Trophoblast cell (in vitro differentiated cells and primary cell): ENCODE measurements at regions not wholly inside any gene's neighbourhood (a gene's known extent, or its start where the extent isn't known, plus 50 kb on each side); places are given as distances from the start of the nearest gene placed in this dataset.

Experiments
- DNase-seq, 2 donors: peaks; one replicate each; pipeline ENCODE4 v3.0.0-alpha.2; 2016
- H2AFZ ChIP-seq: 2 replicates; pipeline ENCODE4 v1.6.1; 2013; ENCODE audit warnings: low read length, moderate library complexity, mild to moderate bottlenecking; ENCODE audit not compliant: insufficient read depth, poor library complexity
- H2AK5ac ChIP-seq: 2 replicates; pipeline ENCODE4 v1.6.1; 2013; ENCODE audit warnings: mild to moderate bottlenecking, low read length
- H2BK120ac ChIP-seq: 2 replicates; pipeline ENCODE4 v1.6.1; 2013; ENCODE audit warnings: low read length, mild to moderate bottlenecking, moderate library complexity; ENCODE audit not compliant: insufficient read depth, poor library complexity
- H2BK12ac ChIP-seq: 2 replicates; pipeline ENCODE4 v1.6.1; 2013; ENCODE audit warnings: mild to moderate bottlenecking, low read length, moderate library complexity
- H2BK5ac ChIP-seq: 2 replicates; pipeline ENCODE4 v1.6.1; 2013; ENCODE audit warnings: low read length, low read depth, moderate library complexity, mild to moderate bottlenecking; ENCODE audit not compliant: poor library complexity
- H3K14ac ChIP-seq: 2 replicates; pipeline ENCODE4 v1.6.1; 2013; ENCODE audit warnings: mild to moderate bottlenecking, low read length
- H3K18ac ChIP-seq: 2 replicates; pipeline ENCODE4 v1.6.1; 2013; ENCODE audit warnings: mild to moderate bottlenecking, low read length
- H3K23ac ChIP-seq: 2 replicates; pipeline ENCODE4 v1.6.1; 2013; ENCODE audit warnings: low read length
- H3K27ac ChIP-seq: 2 replicates; pipeline ENCODE4 v1.5.1; 2013; ENCODE audit warnings: low read depth, mild to moderate bottlenecking, inconsistent platforms, low read length, moderate library complexity
- H3K27me3 ChIP-seq: 2 replicates; pipeline ENCODE4 v1.6.1; 2013; ENCODE audit warnings: inconsistent platforms, mild to moderate bottlenecking, low read length, moderate library complexity; ENCODE audit not compliant: insufficient read depth
- H3K36me3 ChIP-seq, 2 experiments: 1 replicate in 1 of 2; 2 replicates in 1 of 2; pipeline ENCODE4 v1.6.1; 2013; ENCODE audit warnings: low read length in 2 of 2, mild to moderate bottlenecking in 2 of 2, moderate library complexity in 1 of 2; ENCODE audit not compliant: insufficient read depth in 2 of 2, control insufficient read depth in 1 of 2
- H3K4ac ChIP-seq: 2 replicates; pipeline ENCODE4 v1.6.1; 2013; ENCODE audit warnings: low read depth, mild to moderate bottlenecking, low read length, moderate library complexity
- H3K4me1 ChIP-seq, 2 experiments: 1 replicate in 1 of 2; 2 replicates in 1 of 2; pipeline ENCODE4 v1.6.1; 2013; ENCODE audit warnings: low read length in 2 of 2, mild to moderate bottlenecking in 2 of 2, moderate library complexity in 1 of 2; ENCODE audit not compliant: insufficient read depth in 2 of 2, control insufficient read depth in 1 of 2
- H3K4me2 ChIP-seq: 2 replicates; pipeline ENCODE4 v1.6.1; 2013; ENCODE audit warnings: inconsistent platforms, mild to moderate bottlenecking, low read length, moderate library complexity
- H3K4me3 ChIP-seq: 2 replicates; pipeline ENCODE4 v1.5.1; 2013; ENCODE audit warnings: mild to moderate bottlenecking, low read depth, low read length, inconsistent platforms
- H3K79me1 ChIP-seq: one replicate; pipeline ENCODE4 v1.6.1; 2013; ENCODE audit warnings: low read length
- H3K79me2 ChIP-seq: 2 replicates; pipeline ENCODE4 v1.6.1; 2013; ENCODE audit warnings: low read length, mild to moderate bottlenecking; ENCODE audit not compliant: control insufficient read depth, insufficient read depth, poor library complexity
- H3K9ac ChIP-seq: 2 replicates; pipeline ENCODE4 v1.6.1; 2013; ENCODE audit warnings: mild to moderate bottlenecking, low read length
- H3K9me3 ChIP-seq: 2 replicates; pipeline ENCODE4 v1.6.1; 2013; ENCODE audit warnings: low read depth, mild to moderate bottlenecking, control low read depth, inconsistent platforms, low read length; ENCODE audit not compliant: insufficient read depth
- H4K12ac ChIP-seq: 2 replicates; pipeline ENCODE4 v1.6.1; 2013; ENCODE audit warnings: low read depth, mild to moderate bottlenecking, low read length, moderate library complexity
- H4K8ac ChIP-seq: 2 replicates; pipeline ENCODE4 v1.6.1; 2013; ENCODE audit warnings: low read depth, mild to moderate bottlenecking, low read length, moderate library complexity
- H4K91ac ChIP-seq: one replicate; pipeline ENCODE4 v1.6.1; 2013; ENCODE audit warnings: low read depth, mild to moderate bottlenecking, low read length, moderate library complexity
- WGBS: extraction: QIAGEN DNeasy Blood & Tissue Kit; methylation state at CpG from one replicate; pipeline ENCODE4 v1.1.7; 2013; ENCODE audit warnings: missing lambda C conversion rate; ENCODE audit not compliant: insufficient read length, insufficient coverage; ENCODE audit errors: extremely low coverage; 5-methylcytosine and 5-hydroxymethylcytosine counted together

DNA sequence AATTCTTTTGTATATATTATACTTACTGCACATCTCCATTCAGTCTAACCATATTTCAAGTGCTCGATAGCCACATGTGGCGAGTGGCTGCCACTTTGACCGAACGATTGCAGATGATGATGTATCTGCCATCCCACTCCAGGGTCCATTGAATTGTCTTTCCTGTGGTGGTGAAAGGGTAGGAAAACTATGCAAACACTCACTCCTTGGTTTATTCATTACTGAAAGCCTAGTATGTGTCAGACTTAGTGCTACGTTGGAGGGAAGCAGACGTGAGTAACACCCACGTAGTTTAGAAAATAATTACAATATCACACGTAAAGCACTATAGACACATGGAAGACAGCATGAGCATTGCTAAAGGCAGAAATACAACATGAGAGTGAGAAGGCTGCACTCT, 353.7 kb downstream of the CSNK1G3 start:
- no peak overlapping the region for H3K9ac ChIP-seq
- H4K91ac ChIP-seq = no peak overlapping the region
- no peaks in the 10 kb centered on the region for H3K27me3 ChIP-seq
- H3K4ac ChIP-seq = no peak overlapping the region
- no peak overlapping the region for H2AK5ac ChIP-seq
- no peak overlapping the region for H3K14ac ChIP-seq
- no peaks in the 10 kb centered on the region for H3K4me1 ChIP-seq
- no peak overlapping the region for H3K4me3 ChIP-seq
- no CpG with 5 or more reads among the region's 8 CpGs for WGBS
- no peak overlapping the region for H3K27ac ChIP-seq
- H4K12ac ChIP-seq = no peak overlapping the region
- H2BK5ac ChIP-seq = no peak overlapping the region
- no peaks in the 10 kb centered on the region for H3K9me3 ChIP-seq
- no peak overlapping the region for H3K4me2 ChIP-seq
- no peaks in the 10 kb centered on the region for H3K79me1 ChIP-seq
- H3K36me3 ChIP-seq = no peaks in the 10 kb centered on the region
- no peak overlapping the region for H2AFZ ChIP-seq
- no peak overlapping the region for H2BK12ac ChIP-seq
- no peak overlapping the region for H3K18ac ChIP-seq
- no peak overlapping the region for H4K8ac ChIP-seq
- H3K79me2 ChIP-seq = no peaks in the 10 kb centered on the region
- no peak overlapping the region for H3K23ac ChIP-seq
- DNase-seq = no peak
- H2BK120ac ChIP-seq = no peak overlapping the region

DNA sequence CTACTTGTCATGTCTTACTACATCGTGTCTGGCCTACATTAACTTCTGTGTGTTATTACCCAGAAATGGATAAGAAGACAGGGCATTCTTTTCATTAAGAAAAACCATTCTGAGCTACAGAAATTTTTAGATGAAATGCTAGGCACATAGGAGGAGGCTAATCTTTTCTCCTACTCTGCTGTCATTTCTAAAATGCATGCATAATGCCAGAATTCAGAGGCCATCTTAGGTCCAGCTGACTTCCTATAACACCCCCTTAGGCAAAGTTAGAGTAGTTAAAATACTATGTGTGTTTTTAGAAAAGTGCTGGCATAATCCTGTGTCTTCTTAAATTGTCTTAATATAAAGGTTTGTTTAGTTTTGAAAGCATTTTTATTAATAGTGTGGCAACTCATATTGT, 352.6 kb downstream of the CSNK1G3 start:
- Histone ChIP-seq H3K18ac (no peak overlapping the region), H4K12ac (no peak overlapping the region), H3K14ac (no peak overlapping the region), H2AK5ac (no peak overlapping the region), H2BK12ac (no peak overlapping the region), H2BK120ac (no peak overlapping the region), H3K27me3 (no peaks in the 10 kb centered on the region), H3K36me3 (no peaks in the 10 kb centered on the region), H3K4me3 (no peak overlapping the region), H3K27ac (no peak overlapping the region), H3K9me3 (no peaks in the 10 kb centered on the region), H3K79me1 (no peaks in the 10 kb centered on the region), H3K4ac (no peak overlapping the region), H3K4me2 (no peak overlapping the region), H3K9ac (no peak overlapping the region), H4K91ac (no peak overlapping the region), H3K4me1 (no peaks in the 10 kb centered on the region), H2BK5ac (no peak overlapping the region), H2AFZ (no peak overlapping the region), H3K79me2 (no peaks in the 10 kb centered on the region), H3K23ac (no peak overlapping the region), H4K8ac (no peak overlapping the region)
- DNase-seq = peak in 1 of 2 donors; percentile 52
- WGBS = no CpG with 5 or more reads among the region's 1 CpG

DNA sequence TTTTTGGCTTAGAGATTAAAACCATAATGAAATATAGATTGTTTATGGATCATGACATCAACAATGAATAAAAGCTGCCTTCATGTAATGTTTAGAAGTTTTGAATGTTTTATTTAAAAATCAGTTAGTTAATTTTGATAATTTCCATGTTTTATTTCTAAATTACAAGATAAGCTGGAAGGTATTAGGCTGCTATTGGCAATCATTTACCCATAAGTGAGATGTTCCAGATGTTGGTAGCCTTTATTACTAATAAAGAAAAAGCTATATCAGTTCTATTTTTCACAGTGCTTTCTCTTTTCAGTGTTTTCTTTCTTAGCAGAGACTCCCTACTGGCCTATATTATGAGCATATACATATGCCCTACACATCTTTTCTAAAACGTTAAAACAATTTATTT, 347.0 kb downstream of the CSNK1G3 start:
- no peaks in the 10 kb centered on the region for H3K9me3 ChIP-seq
- no peak overlapping the region for H3K14ac ChIP-seq
- H3K27ac ChIP-seq = no peak overlapping the region
- no peak overlapping the region for H3K23ac ChIP-seq
- no peak overlapping the region for H2BK5ac ChIP-seq
- no peak overlapping the region for H3K4me2 ChIP-seq
- H3K4me3 ChIP-seq = no peak overlapping the region
- H2BK120ac ChIP-seq = no peak overlapping the region
- H3K36me3 ChIP-seq = no peaks in the 10 kb centered on the region
- no peak for DNase-seq
- WGBS = no CpG with 5 or more reads among the region's 1 CpG
- H2AK5ac ChIP-seq = no peak overlapping the region
- no peak overlapping the region for H3K4ac ChIP-seq
- H4K12ac ChIP-seq = no peak overlapping the region
- H3K4me1 ChIP-seq = no peaks in the 10 kb centered on the region
- no peak overlapping the region for H4K8ac ChIP-seq
- no peak overlapping the region for H4K91ac ChIP-seq
- H2BK12ac ChIP-seq = no peak overlapping the region
- no peak overlapping the region for H3K18ac ChIP-seq
- H3K27me3 ChIP-seq = no peaks in the 10 kb centered on the region
- no peak overlapping the region for H2AFZ ChIP-seq
- H3K79me2 ChIP-seq = no peaks in the 10 kb centered on the region
- H3K79me1 ChIP-seq = no peaks in the 10 kb centered on the region
- no peak overlapping the region for H3K9ac ChIP-seq

DNA sequence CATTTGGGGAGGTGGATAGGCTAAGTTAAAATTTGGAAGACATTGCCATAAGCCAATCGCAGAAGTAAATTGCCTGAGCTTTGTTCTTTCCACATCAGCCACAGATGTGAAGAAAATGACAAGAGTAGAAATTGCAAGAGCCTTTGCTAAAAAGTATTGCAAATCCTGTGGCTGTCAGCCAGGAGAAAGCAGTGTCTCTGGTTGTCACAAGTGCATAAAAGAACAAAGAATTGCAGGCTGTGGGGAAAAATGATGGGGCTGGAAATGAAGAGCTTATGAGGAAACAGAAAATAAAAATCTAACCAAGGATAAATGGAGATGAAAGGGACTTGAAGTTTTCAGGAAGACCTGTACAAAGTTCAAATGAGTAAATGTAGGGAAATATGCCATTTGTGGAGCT, 344.8 kb downstream of the CSNK1G3 start:
- no peaks in the 10 kb centered on the region for H3K27me3 ChIP-seq
- no peak overlapping the region for H2BK120ac ChIP-seq
- H2BK12ac ChIP-seq = no peak overlapping the region
- H3K18ac ChIP-seq = no peak overlapping the region
- no peak overlapping the region for H3K4me3 ChIP-seq
- H2BK5ac ChIP-seq = no peak overlapping the region
- no peak overlapping the region for H3K4me2 ChIP-seq
- no peak overlapping the region for H2AK5ac ChIP-seq
- no peaks in the 10 kb centered on the region for H3K9me3 ChIP-seq
- no peak overlapping the region for H3K9ac ChIP-seq
- no peak overlapping the region for H3K4ac ChIP-seq
- H4K8ac ChIP-seq = no peak overlapping the region
- H3K79me2 ChIP-seq = no peaks in the 10 kb centered on the region
- H3K36me3 ChIP-seq = no peaks in the 10 kb centered on the region
- H4K91ac ChIP-seq = no peak overlapping the region
- no peaks in the 10 kb centered on the region for H3K79me1 ChIP-seq
- no peak overlapping the region for H4K12ac ChIP-seq
- no peaks in the 10 kb centered on the region for H3K4me1 ChIP-seq
- H3K23ac ChIP-seq = no peak overlapping the region
- no peak overlapping the region for H3K14ac ChIP-seq
- H2AFZ ChIP-seq = no peak overlapping the region
- no peak for DNase-seq
- no peak overlapping the region for H3K27ac ChIP-seq
- WGBS = no CpG with 5 or more reads among the region's 1 CpG

DNA sequence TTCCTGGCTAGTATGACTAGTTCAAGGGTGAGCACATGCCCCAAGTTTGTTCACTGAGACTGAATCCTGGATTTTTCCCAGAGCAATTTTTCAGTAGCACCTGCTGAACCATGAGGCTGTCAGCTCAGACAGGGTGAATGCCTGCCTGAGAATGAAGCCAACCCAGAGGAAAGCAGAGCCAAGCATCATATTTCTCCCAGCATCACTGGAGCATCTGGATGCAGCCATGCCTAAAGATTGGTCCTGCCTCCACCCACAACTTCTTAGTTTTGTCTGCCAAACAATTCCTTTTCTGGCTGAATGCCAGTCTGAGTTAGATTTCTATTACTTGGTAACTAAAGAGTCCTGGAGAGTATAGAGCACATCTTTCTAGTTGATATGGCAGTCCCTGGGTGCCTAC, 343.6 kb downstream of the CSNK1G3 start:
- Histone ChIP-seq H3K23ac (no peak overlapping the region), H3K79me1 (no peaks in the 10 kb centered on the region), H3K27ac (no peak overlapping the region), H3K9ac (no peak overlapping the region), H3K36me3 (no peaks in the 10 kb centered on the region), H2BK5ac (no peak overlapping the region), H2AFZ (no peak overlapping the region), H2BK12ac (no peak overlapping the region), H3K4me2 (no peak overlapping the region), H4K12ac (no peak overlapping the region), H3K4me3 (no peak overlapping the region), H2AK5ac (no peak overlapping the region), H4K8ac (no peak overlapping the region), H3K4ac (no peak overlapping the region), H3K4me1 (no peaks in the 10 kb centered on the region), H2BK120ac (no peak overlapping the region), H3K14ac (no peak overlapping the region), H3K79me2 (no peaks in the 10 kb centered on the region), H3K9me3 (no peaks in the 10 kb centered on the region), H4K91ac (no peak overlapping the region), H3K18ac (no peak overlapping the region), H3K27me3 (no peaks in the 10 kb centered on the region)
- no peak for DNase-seq
